OCI-LY7 (cell line): ENCODE measurements at regions not wholly inside any gene's neighbourhood (a gene's known extent, or its start where the extent isn't known, plus 50 kb on each side); places are given as distances from the start of the nearest gene placed in this dataset.

Experiments
- BruUV-seq: library from RNA; stranded (reverse); fragments of 400-500 nt; replicated peaks from 2 replicates; lab custom pipeline; 2021; lab: Mats Ljungman, UMichigan
- CTCF ChIA-PET: fragments of 300-600 bp; sonication (Branson Sonifier 250); formaldehyde crosslinking; loops from one replicate; lab custom pipeline; 2022; ENCODE audit warnings: antibody characterized with exemption; ENCODE audit not compliant: unreplicated experiment; lab: Charles Lee
- POLR2A ChIA-PET: fragments of 300-600 bp; sonication (Branson Sonifier 250); formaldehyde crosslinking; loops from one replicate; lab custom pipeline; 2022; ENCODE audit warnings: antibody characterized with exemption; lab: Charles Lee
- DNase-seq: peaks from one replicate; pipeline ENCODE4 v3.0.0-alpha.2; 2015; ENCODE audit warnings: low spot score
- H2AFZ ChIP-seq: fragments of 200-600 bp; sonication (generic), shearing (Covaris generic); 2 replicates; pipeline ENCODE4 v1.6.1; 2014; ENCODE audit warnings: mild to moderate bottlenecking, antibody characterized with exemption, low read length, moderate library complexity
- H3K27ac ChIP-seq: fragments of 200-600 bp; sonication (generic); 2 replicates; pipeline ENCODE4 v1.5.1; 2014; ENCODE audit warnings: mixed run types, low read depth, mild to moderate bottlenecking, moderate library complexity, low read length, inconsistent platforms; ENCODE audit not compliant: poor library complexity, severe bottlenecking
- H3K36me3 ChIP-seq: fragments of 200-600 bp; sonication (generic); 2 replicates; pipeline ENCODE4 v1.6.1; 2014; ENCODE audit warnings: mild to moderate bottlenecking, antibody characterized with exemption, low read length, moderate library complexity, mixed read lengths; ENCODE audit not compliant: insufficient read depth
- H3K4me1 ChIP-seq: fragments of 200-600 bp; sonication (generic); 2 replicates; pipeline ENCODE4 v1.5.1; 2014; ENCODE audit warnings: mild to moderate bottlenecking, low read length; ENCODE audit not compliant: insufficient read depth, poor library complexity, severe bottlenecking
- H3K4me2 ChIP-seq: fragments of 200-600 bp; sonication (generic); 2 replicates; pipeline ENCODE4 v1.6.1; 2014; ENCODE audit warnings: mild to moderate bottlenecking, low read length
- H3K4me3 ChIP-seq: fragments of 200-600 bp; sonication (generic); 2 replicates; pipeline ENCODE4 v1.5.1; 2014; ENCODE audit warnings: mild to moderate bottlenecking, low read depth, low read length; ENCODE audit not compliant: poor library complexity, severe bottlenecking
- H3K79me2 ChIP-seq: fragments of 200-600 bp; sonication (generic); 2 replicates; pipeline ENCODE4 v1.6.1; 2016; ENCODE audit warnings: low read depth, mild to moderate bottlenecking, low read length, moderate library complexity, mixed read lengths; ENCODE audit not compliant: insufficient read depth
- H3K9me2 ChIP-seq: fragments of 200-600 bp; sonication (generic); 2 replicates; pipeline ENCODE4 v1.6.1; 2016; ENCODE audit warnings: mild to moderate bottlenecking, low read length, mixed read lengths; ENCODE audit not compliant: insufficient read depth
- H3K9me3 ChIP-seq: fragments of 200-600 bp; sonication (generic); 2 replicates; pipeline ENCODE4 v1.6.1; 2014; ENCODE audit warnings: mild to moderate bottlenecking, mixed run types, low read length, mixed read lengths
- H4K20me1 ChIP-seq: fragments of 200-600 bp; sonication (generic); 2 replicates; pipeline ENCODE4 v1.6.1; 2014; ENCODE audit warnings: mild to moderate bottlenecking, antibody characterized with exemption, low read length, moderate library complexity, mixed read lengths; ENCODE audit not compliant: insufficient read depth
- CTCF ChIP-seq: fragments of 200-600 bp; sonication (generic); conservative IDR thresholded peaks from 2 replicates; pipeline ENCODE4 v1.5.1; 2014; ENCODE audit warnings: mild to moderate bottlenecking, antibody characterized with exemption, low read length, moderate library complexity, mixed read lengths
- EZH2phosphoT487 ChIP-seq: fragments of 200-600 bp; sonication (generic); IDR thresholded peaks from 2 replicates; pipeline ENCODE4 v1.6.1; 2018; ENCODE audit warnings: low read depth, borderline replicate concordance, mild to moderate bottlenecking, mixed run types, antibody characterized with exemption, low read length, moderate library complexity, mixed read lengths
- intact Hi-C: fragments of 100-400 bp; cut with micrococcal nuclease; formaldehyde crosslinking; loops from one replicate; pipeline ENCODE4 v1.10.0; 2022; ENCODE audit not compliant: unreplicated experiment

DNA sequence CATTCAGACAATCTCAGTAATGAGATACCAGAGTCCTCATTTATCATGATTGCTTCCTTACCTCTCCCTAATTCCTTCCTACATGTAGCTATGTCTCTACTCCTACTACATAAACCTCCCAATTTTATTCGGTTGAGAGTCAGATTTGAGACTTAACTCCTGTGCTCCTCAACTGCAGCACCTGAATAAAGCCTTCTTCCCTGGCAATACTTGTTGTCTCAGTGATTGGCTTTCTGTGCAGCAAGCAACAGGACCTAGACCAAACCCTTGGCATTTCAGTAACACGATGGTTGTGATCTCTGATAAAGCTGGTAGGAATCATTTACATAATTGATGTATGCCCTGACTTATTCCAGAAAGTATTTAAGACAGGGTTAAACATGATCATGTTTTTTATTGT lies 106.7 kb upstream of the NANOGP8 start:
- no peak overlapping the region for H3K4me2 ChIP-seq
- H3K27ac ChIP-seq, result no peak overlapping the region
- no peaks in the 10 kb centered on the region for H3K9me2 ChIP-seq
- intact Hi-C loops, result no loop called here
- ChIA-PET POLR2A (no interaction called here), CTCF (no interaction called here)
- H3K9me3 ChIP-seq, result no peaks in the 10 kb centered on the region
- H3K79me2 ChIP-seq, result no peaks in the 10 kb centered on the region
- BruUV-seq, result no TSS peak
- H4K20me1 ChIP-seq, result no peaks in the 10 kb centered on the region
- no peak for TF ChIP-seq CTCF
- H3K4me3 ChIP-seq, result no peak overlapping the region
- no peak overlapping the region for H2AFZ ChIP-seq
- H3K4me1 ChIP-seq, result no peaks in the 10 kb centered on the region
- no peak for DNase-seq
- no peaks in the 10 kb centered on the region for H3K36me3 ChIP-seq

DNA sequence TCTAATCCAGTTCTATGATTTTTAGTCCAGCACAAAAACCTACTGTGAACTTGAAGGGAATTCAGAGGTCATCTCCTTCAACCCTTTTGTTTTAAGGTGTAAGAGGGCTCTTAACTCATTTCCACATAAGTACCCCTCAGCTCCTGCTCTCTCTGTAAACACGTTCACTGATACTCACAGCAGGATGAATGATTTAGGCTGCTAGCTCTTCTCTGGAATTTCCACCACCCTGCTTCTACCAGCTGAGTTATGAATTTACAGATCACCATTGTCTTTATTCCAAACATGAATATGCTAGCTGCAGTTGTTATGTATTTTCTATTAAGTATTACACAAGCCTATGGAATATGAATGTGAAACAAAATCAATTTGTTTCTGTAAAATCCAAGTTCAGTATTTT lies 101.3 kb upstream of the NANOGP8 start:
- no peaks in the 10 kb centered on the region for H3K9me2 ChIP-seq
- TF ChIP-seq EZH2phosphoT487, result no peak
- TF ChIP-seq CTCF, result no peak
- H3K79me2 ChIP-seq, result no peaks in the 10 kb centered on the region
- H3K4me3 ChIP-seq, result no peak overlapping the region
- no peak for DNase-seq
- no peak overlapping the region for H3K27ac ChIP-seq
- no peak overlapping the region for H3K4me2 ChIP-seq
- no peaks in the 10 kb centered on the region for H4K20me1 ChIP-seq
- H3K9me3 ChIP-seq, result no peaks in the 10 kb centered on the region
- POLR2A ChIA-PET, result no interaction called here
- H3K36me3 ChIP-seq, result no peaks in the 10 kb centered on the region
- intact Hi-C loops, result no loop called here
- BruUV-seq, result no TSS peak
- CTCF ChIA-PET, result no interaction called here
- H2AFZ ChIP-seq, result no peak overlapping the region
- no peaks in the 10 kb centered on the region for H3K4me1 ChIP-seq

DNA sequence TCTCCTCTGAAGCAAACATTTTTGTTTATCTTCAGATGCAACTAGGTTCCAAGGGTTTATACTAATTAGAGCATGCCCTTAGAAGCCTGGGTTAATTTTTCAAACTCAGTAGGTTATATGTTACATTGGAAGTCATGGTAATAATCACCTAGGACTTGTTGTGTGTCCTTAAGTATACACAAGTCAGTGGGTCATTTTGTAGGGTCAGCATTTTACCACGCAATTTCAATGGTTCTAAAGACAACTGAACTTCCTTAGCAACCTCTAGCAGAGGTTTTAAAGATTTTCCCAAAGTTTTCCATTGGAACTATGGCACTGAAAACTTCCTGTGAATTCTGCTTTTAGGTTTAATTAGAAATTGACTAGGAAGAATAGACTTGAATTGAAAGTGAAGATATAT lies 99.6 kb upstream of the NANOGP8 start:
- no peak overlapping the region for H3K4me3 ChIP-seq
- ChIA-PET POLR2A (no interaction called here), CTCF (no interaction called here)
- H3K27ac ChIP-seq, result no peak overlapping the region
- no peaks in the 10 kb centered on the region for H4K20me1 ChIP-seq
- intact Hi-C loops, result no loop called here
- no peaks in the 10 kb centered on the region for H3K9me3 ChIP-seq
- H3K4me1 ChIP-seq, result no peaks in the 10 kb centered on the region
- no peak overlapping the region for H2AFZ ChIP-seq
- no peak for TF ChIP-seq EZH2phosphoT487
- TF ChIP-seq CTCF, result no peak
- BruUV-seq, result no TSS peak
- DNase-seq, result no peak
- no peaks in the 10 kb centered on the region for H3K36me3 ChIP-seq
- no peak overlapping the region for H3K4me2 ChIP-seq
- H3K9me2 ChIP-seq, result no peaks in the 10 kb centered on the region
- H3K79me2 ChIP-seq, result no peaks in the 10 kb centered on the region
